ENCODE measurements at regions not wholly inside any gene's neighbourhood (a gene's known extent, or its start where the extent isn't known, plus 50 kb on each side); places are given as distances from the start of the nearest gene placed in this dataset.
"Not testable (repeated sequence)": the region's sequence is repeated elsewhere in the genome, so short reads cannot be mapped to it uniquely, and the experiment has no call there.

DNA sequence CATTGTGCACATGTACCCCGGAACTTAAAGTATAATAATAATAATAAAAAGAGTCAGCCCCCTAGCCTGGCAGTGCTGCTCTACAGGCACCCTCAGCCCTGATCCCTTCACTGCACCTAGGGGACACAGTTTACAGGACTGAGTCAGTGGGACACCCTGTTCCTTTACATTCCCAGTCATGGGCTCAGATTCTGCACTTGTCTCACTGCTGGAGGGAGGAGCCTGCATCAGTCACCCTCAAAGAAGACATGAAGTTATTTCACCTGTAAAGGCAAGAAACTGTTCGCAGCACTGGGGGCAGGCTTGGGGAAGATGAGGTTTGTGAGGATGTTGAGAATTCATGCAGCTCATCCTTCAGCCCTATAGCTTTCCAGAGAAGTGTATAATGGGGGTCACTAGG is 50.7 kb upstream of the VPREB1 start:
- Histone ChIP-seq H3F3A (ENCODE audit: insufficient read depth, low read length) (no peaks in the 10 kb centered on the region), H3K4me1 (ENCODE audit: insufficient read depth, low read length, severe bottlenecking) (peaks cover 51% of the 10 kb centered on the region), H3K4me3 (ENCODE audit: low read depth, low read length, poor library complexity, severe bottlenecking) (no peak overlapping the region), H4K20me1 (ENCODE audit: insufficient read depth, low read length) (no peaks in the 10 kb centered on the region), H3K27me3 (ENCODE audit: insufficient read depth, low read length) (no peaks in the 10 kb centered on the region), H3K9ac (ENCODE audit: low read length) (no peak overlapping the region), H2AFZ (ENCODE audit: low read length) (no peak overlapping the region), H3K4me2 (ENCODE audit: low read length) (peak overlapping the region; percentile 20), H3K27ac (ENCODE audit: low read depth, low read length, poor library complexity, severe bottlenecking) (peak overlapping the region; percentile 96), H3K36me3 (ENCODE audit: insufficient read depth, low read length) (peaks cover 12% of the 10 kb centered on the region; the same call in 1 of the 2 replicates), H3K79me2 (ENCODE audit: insufficient read depth, low read length) (0 out of 2 replicates have a peak, but pooled peaks cover 9% of the 10 kb centered on the region), H3K9me3 (ENCODE audit: low read length) (no peaks in the 10 kb centered on the region), H3K9me2 (ENCODE audit: low read depth, low read length) (no peaks in the 10 kb centered on the region)
- TF ChIP-seq EZH2 (IDR thresholded peaks at IDR 0.05; ENCODE audit: borderline replicate concordance, low read length), result no peak
- TF ChIP-seq, protein P1, sequence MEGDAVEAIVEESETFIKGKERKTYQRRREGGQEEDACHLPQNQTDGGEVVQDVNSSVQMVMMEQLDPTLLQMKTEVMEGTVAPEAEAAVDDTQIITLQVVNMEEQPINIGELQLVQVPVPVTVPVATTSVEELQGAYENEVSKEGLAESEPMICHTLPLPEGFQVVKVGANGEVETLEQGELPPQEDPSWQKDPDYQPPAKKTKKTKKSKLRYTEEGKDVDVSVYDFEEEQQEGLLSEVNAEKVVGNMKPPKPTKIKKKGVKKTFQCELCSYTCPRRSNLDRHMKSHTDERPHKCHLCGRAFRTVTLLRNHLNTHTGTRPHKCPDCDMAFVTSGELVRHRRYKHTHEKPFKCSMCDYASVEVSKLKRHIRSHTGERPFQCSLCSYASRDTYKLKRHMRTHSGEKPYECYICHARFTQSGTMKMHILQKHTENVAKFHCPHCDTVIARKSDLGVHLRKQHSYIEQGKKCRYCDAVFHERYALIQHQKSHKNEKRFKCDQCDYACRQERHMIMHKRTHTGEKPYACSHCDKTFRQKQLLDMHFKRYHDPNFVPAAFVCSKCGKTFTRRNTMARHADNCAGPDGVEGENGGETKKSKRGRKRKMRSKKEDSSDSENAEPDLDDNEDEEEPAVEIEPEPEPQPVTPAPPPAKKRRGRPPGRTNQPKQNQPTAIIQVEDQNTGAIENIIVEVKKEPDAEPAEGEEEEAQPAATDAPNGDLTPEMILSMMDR (IDR thresholded peaks at IDR 0.05; ENCODE audit: low read length), result no peak

DNA sequence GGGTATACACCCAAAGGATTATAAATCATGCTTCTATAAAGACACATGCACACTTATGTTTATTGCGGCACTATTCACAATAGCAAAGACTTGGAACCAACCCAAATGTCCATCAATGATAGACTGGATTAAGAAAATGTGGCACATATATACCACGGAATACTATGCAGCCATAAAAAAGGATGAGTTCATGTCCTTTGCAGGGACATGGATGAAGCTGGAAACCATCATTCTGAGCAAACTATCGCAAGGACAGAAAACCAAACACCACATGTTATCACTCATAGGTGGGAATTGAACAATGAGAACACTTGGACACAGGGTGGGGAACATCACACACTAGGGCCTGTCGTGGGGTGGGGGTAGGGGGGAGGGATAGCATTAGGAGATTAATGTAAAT is 51.1 kb upstream of the VPREB1 start:
- not testable (repeated sequence) for H3K4me2 ChIP-seq (ENCODE audit: low read length); H3F3A ChIP-seq (ENCODE audit: insufficient read depth, low read length); H3K79me2 ChIP-seq (ENCODE audit: insufficient read depth, low read length); H4K20me1 ChIP-seq (ENCODE audit: insufficient read depth, low read length); H3K4me3 ChIP-seq (ENCODE audit: low read depth, low read length, poor library complexity, severe bottlenecking); H3K27ac ChIP-seq (ENCODE audit: low read depth, low read length, poor library complexity, severe bottlenecking); H3K9me2 ChIP-seq (ENCODE audit: low read depth, low read length); H3K27me3 ChIP-seq (ENCODE audit: insufficient read depth, low read length); H3K9ac ChIP-seq (ENCODE audit: low read length); H2AFZ ChIP-seq (ENCODE audit: low read length); H3K9me3 ChIP-seq (ENCODE audit: low read length)
- peaks cover 12% of the 10 kb centered on the region; the same call in 1 of the 2 replicates for H3K36me3 ChIP-seq (ENCODE audit: insufficient read depth, low read length)
- peaks cover 47% of the 10 kb centered on the region for H3K4me1 ChIP-seq (ENCODE audit: insufficient read depth, low read length, severe bottlenecking)

DNA sequence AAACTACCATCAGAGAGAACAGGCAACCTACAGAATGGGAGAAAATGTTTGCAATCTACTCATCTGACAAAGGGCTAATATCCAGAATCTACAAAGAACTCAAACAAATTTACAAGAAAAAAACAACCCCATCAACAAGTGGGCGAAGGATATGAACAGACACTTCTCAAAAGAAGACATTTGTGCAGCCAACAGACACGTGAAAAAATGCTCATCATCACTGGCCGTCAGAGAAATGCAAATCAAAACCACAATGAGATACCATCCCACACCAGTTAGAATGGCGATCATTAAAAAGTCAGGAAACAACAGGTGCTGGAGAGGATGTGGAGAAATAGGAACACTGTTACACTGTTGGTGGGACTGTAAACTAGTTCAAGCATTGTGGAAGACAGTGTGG is 51.6 kb upstream of the VPREB1 start:
- not testable (repeated sequence) for H3K9me2 ChIP-seq (ENCODE audit: low read depth, low read length); H3K9ac ChIP-seq (ENCODE audit: low read length); H2AFZ ChIP-seq (ENCODE audit: low read length); H3K79me2 ChIP-seq (ENCODE audit: insufficient read depth, low read length); H3K4me2 ChIP-seq (ENCODE audit: low read length); H3F3A ChIP-seq (ENCODE audit: insufficient read depth, low read length); H3K27ac ChIP-seq (ENCODE audit: low read depth, low read length, poor library complexity, severe bottlenecking); H4K20me1 ChIP-seq (ENCODE audit: insufficient read depth, low read length); H3K27me3 ChIP-seq (ENCODE audit: insufficient read depth, low read length); H3K4me3 ChIP-seq (ENCODE audit: low read depth, low read length, poor library complexity, severe bottlenecking); H3K9me3 ChIP-seq (ENCODE audit: low read length)
- peaks cover 12% of the 10 kb centered on the region; the same call in 1 of the 2 replicates for H3K36me3 ChIP-seq (ENCODE audit: insufficient read depth, low read length)
- peaks cover 42% of the 10 kb centered on the region for H3K4me1 ChIP-seq (ENCODE audit: insufficient read depth, low read length, severe bottlenecking)

- H3F3A ChIP-seq (ENCODE audit: insufficient read depth, low read length); H3K4me1 ChIP-seq (ENCODE audit: insufficient read depth, low read length, severe bottlenecking); H3K9me2 ChIP-seq (ENCODE audit: low read depth, low read length); H4K20me1 ChIP-seq (ENCODE audit: insufficient read depth, low read length); H3K79me2 ChIP-seq (ENCODE audit: insufficient read depth, low read length); H3K27me3 ChIP-seq (ENCODE audit: insufficient read depth, low read length); H3K4me2 ChIP-seq (ENCODE audit: low read length); H3K9me3 ChIP-seq (ENCODE audit: low read length); H3K9ac ChIP-seq (ENCODE audit: low read length); H3K27ac ChIP-seq (ENCODE audit: low read depth, low read length, poor library complexity, severe bottlenecking); H3K4me3 ChIP-seq (ENCODE audit: low read depth, low read length, poor library complexity, severe bottlenecking); H3K36me3 ChIP-seq (ENCODE audit: insufficient read depth, low read length); H2AFZ ChIP-seq (ENCODE audit: low read length): not testable (repeated sequence)
Observed at GRCh38 chr22:22189796-22190195, 54.8 kb upstream of the VPREB1 start.

DNA sequence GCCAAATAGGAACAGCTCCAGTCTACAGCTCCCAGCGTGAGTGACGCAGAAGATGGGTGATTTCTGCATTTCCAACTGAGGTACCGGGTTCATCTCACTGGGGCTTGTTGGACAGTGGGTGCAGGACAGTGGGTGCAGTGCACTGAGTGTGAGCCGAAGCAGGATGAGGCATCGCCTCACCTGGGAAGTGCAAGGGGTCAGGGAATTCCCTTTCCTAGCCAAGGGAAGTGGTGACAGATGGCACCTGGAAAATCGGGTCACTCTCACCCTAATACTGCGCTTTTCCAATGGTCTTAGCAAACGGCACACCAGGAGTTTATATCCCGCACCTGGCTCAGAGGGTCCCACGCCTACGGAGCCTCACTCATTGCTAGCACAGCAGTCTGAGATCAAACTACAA is 56.7 kb upstream of the VPREB1 start:
- not testable (repeated sequence) for H3K79me2 ChIP-seq (ENCODE audit: insufficient read depth, low read length); H3K36me3 ChIP-seq (ENCODE audit: insufficient read depth, low read length); H3K4me2 ChIP-seq (ENCODE audit: low read length); H3K9me3 ChIP-seq (ENCODE audit: low read length); H3K9ac ChIP-seq (ENCODE audit: low read length); H3K9me2 ChIP-seq (ENCODE audit: low read depth, low read length); H3K27ac ChIP-seq (ENCODE audit: low read depth, low read length, poor library complexity, severe bottlenecking); H4K20me1 ChIP-seq (ENCODE audit: insufficient read depth, low read length); H3K4me3 ChIP-seq (ENCODE audit: low read depth, low read length, poor library complexity, severe bottlenecking); H3K27me3 ChIP-seq (ENCODE audit: insufficient read depth, low read length); H3F3A ChIP-seq (ENCODE audit: insufficient read depth, low read length); H3K4me1 ChIP-seq (ENCODE audit: insufficient read depth, low read length, severe bottlenecking); H2AFZ ChIP-seq (ENCODE audit: low read length)

Data from OCI-LY1 (cell line).